Esophagus muscularis mucosa (tissue), 3 donors: ENCODE measurements at regions not wholly inside any gene's neighbourhood (a gene's known extent, or its start where the extent isn't known, plus 50 kb on each side); places are given as distances from the start of the nearest gene placed in this dataset.

Source experiments
- CTCF ChIP-seq, 3 experiments: fragments of 200-600 bp in 2 of 3; fragments of 450-650 bp in 1 of 3; sonication (generic) in 2 of 3; IDR thresholded peaks; one replicate each; pipeline ENCODE4 v1.5.1; 2017 to 2019; ENCODE audit warnings: antibody characterized with exemption in 3 of 3, mild to moderate bottlenecking in 2 of 3, moderate library complexity in 1 of 3
- POLR2A ChIP-seq: fragments of 450-650 bp; IDR thresholded peaks from one replicate; pipeline ENCODE4 v1.6.1; 2017; ENCODE audit warnings: antibody characterized with exemption, moderate library complexity, mild to moderate bottlenecking, low read depth

DNA sequence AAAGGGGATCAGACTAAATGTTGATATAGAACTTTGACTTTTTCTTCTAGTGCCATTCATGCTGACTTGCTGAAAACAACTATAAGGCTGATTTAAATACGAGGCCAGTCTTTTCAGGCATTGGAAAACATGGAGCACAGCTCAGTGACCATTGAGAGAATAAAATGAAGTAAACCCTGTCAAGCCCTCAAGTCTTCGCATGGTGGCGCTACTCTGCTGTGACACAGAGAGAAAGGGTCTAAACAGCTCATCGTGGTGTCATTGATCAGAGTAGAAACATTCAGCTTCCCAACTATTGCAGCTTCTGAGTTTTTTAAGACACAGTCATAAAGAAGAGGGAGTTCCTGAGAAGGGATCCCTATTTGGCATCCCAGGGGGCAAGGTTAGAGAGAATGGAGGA is 716.2 kb downstream of the DIPK2A start:
- no peak for TF ChIP-seq POLR2A
- no peak for TF ChIP-seq CTCF (IDR thresholded peaks at IDR 0.05)
